T-helper 1 cell treated with Interleukin-12 subunit alpha and Interleukin-12 subunit beta and Interleukin-4 antibody, amounts not matched to agents 30 ng/mL and 1 ng/mL, for 36 hours (primary cell): ENCODE measurements at regions not wholly inside any gene's neighbourhood (a gene's known extent, or its start where the extent isn't known, plus 50 kb on each side); places are given as distances from the start of the nearest gene placed in this dataset.
"Not testable (repeated sequence)": the region's sequence is repeated elsewhere in the genome, so short reads cannot be mapped to it uniquely, and the experiment has no call there.

ENCODE experiments used
- intact Hi-C: fragments of 100-400 bp; cut with micrococcal nuclease; formaldehyde crosslinking; loops from one replicate; pipeline ENCODE4 v1.15.1; 2024

GRCh38 chr1:208465266-208465665 lies 221.1 kb upstream of the PLXNA2 start:
- intact Hi-C loops = no loop called here

- intact Hi-C loops = no loop called here
These were observed 221.8 kb upstream of the PLXNA2 start for GRCh38 chr1:208465786-208466590.

- intact Hi-C loops = no loop called here
These were observed 223.1 kb upstream of the PLXNA2 start for GRCh38 chr1:208467151-208467780.

GRCh38 chr1:208475449-208475848 lies 231.3 kb upstream of the PLXNA2 start:
- intact Hi-C loops = no loop called here

- intact Hi-C loops = no loop called here
These were observed 232.0 kb upstream of the PLXNA2 start for GRCh38 chr1:208475951-208476845.

- intact Hi-C loops = no loop called here
These were observed 232.6 kb upstream of the PLXNA2 start for GRCh38 chr1:208476846-208477170.

GRCh38 chr1:208479435-208479834 lies 235.3 kb upstream of the PLXNA2 start:
- intact Hi-C loops = no loop called here

- intact Hi-C loops = no loop called here
These were observed 241.3 kb upstream of the PLXNA2 start for GRCh38 chr1:208485512-208485911.

- intact Hi-C loops = no loop called here
These were observed 242.5 kb upstream of the PLXNA2 start for GRCh38 chr1:208486677-208487076.

GRCh38 chr1:208488432-208488831 lies 244.2 kb upstream of the PLXNA2 start:
- intact Hi-C loops = not testable (repeated sequence)

GRCh38 chr1:208496467-208497371 lies 252.5 kb upstream of the PLXNA2 start:
- intact Hi-C loops = no loop called here

GRCh38 chr1:208497866-208498541 lies 253.8 kb upstream of the PLXNA2 start:
- intact Hi-C loops = no loop called here

- intact Hi-C loops = no loop called here
These were observed 254.8 kb upstream of the PLXNA2 start for GRCh38 chr1:208499026-208499425.

GRCh38 chr1:208499601-208500000 lies 255.4 kb upstream of the PLXNA2 start:
- intact Hi-C loops = no loop called here

- intact Hi-C loops = no loop called here
These were observed 256.2 kb upstream of the PLXNA2 start for GRCh38 chr1:208500375-208500774.

- intact Hi-C loops = no loop called here
These were observed 257.4 kb upstream of the PLXNA2 start for GRCh38 chr1:208501542-208501941.

- intact Hi-C loops = no loop called here
These were observed 259.6 kb upstream of the PLXNA2 start for GRCh38 chr1:208503787-208504186.

GRCh38 chr1:208506812-208507211 lies 262.6 kb upstream of the PLXNA2 start:
- intact Hi-C loops = no loop called here

GRCh38 chr1:208509072-208509471 lies 264.9 kb upstream of the PLXNA2 start:
- intact Hi-C loops = no loop called here

- intact Hi-C loops = no loop called here
These were observed 266.2 kb upstream of the PLXNA2 start for GRCh38 chr1:208510192-208510952.
